GM18511 (cell line): ENCODE measurements at regions not wholly inside any gene's neighbourhood (a gene's known extent, or its start where the extent isn't known, plus 50 kb on each side); places are given as distances from the start of the nearest gene placed in this dataset.
A peak's percentile ranks its signal among the peaks of the same experiment; 100 is the strongest.

Experiments used
- ATAC-seq: cut with Tn5 transposase; IDR thresholded peaks from one replicate; pipeline ENCODE4 v1.9.1; 2021; ENCODE audit warnings: mild to moderate bottlenecking, moderate library complexity; ENCODE audit not compliant: unreplicated experiment

DNA sequence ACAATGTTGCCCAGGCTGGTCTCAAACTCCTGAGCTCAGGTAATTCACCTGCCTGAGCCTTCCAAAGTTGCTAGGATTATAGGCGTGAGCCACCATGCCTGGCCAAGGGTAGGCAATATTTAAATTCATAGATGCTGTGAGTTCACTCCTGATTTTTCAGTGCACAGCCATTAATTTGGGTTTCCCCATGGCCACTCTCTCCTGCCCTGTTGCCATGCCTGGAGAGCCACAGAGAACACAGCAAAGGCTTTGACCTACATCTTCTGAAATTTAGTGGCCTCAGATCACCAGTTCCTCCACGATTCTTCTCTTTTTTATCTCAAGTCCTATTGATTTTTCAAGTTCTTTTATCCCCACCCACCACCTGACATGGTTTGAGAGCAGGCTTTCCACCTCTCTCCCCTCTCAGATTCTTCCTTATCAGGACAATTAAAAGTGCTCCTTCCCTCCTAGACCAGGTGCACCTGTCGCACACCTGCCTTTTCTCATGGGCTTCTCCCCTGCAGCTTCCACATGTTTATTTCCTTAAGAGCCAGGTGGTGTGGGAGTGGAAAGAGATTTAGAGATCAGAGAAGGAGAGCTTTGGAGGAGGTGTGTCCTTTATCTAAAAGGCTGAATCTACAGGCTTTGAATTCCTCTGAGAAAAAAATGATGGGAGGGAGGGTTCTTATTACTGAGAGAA lies 123.8 kb downstream of the ADRA2A start:
- ATAC-seq: no peak

DNA sequence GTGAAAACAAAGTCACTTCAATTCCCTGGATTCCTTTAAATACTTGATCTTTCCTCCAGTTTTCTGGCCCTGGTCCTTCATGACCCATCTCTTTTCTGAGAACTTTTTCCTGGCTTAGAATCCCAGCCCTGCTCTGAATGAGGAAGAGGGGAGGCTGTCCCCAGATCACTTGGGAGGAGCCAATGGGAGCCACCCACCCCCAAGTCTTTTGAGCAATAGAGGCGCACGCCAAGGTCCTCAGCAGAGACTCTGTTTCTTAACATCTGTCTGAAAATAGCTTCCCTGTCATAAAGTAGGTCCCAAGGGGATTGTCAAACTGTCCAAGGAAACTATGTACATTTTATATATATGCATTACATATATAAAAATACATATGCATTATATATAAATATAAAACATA lies 126.8 kb downstream of the ADRA2A start:
- no peak for ATAC-seq

DNA sequence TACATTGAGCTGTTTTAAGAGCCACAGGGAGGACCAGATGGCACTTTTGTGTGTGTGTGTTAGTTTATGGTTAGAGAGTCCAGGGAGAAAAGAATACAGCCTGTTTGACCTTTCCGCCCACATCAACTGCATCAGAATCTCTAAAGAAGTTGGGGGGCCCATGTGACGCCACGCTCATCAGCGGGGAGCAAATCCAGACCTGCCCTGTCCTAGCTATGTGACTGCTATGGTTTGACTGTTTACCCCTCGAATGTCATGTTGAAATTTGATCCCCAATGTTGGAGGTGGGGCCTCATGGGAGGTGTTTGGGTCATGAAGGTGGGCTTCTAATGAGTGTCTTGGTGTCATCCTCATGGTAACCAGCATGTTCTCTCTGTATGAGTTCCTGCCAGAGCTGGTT lies 128.0 kb downstream of the ADRA2A start:
- ATAC-seq: no peak

DNA sequence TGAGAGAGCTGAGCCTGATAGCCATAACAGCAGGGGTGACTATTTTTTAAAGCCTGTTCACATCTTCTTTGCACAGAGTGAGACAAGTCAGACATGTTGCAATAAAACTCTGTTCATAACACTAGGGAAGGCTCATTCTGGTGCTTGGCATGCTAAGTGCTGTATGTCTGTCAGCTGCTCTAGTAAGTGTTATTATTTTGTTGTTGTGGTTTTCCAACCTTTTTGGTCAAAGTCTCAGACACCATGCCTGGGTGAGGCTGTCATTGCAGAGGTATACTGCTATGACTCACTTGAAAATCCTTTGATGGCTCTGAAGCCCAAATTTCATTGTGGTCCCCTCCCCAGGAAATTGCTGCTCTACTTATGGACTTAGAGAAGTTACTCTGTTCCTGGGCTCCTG lies 129.7 kb downstream of the ADRA2A start:
- ATAC-seq: no peak

DNA sequence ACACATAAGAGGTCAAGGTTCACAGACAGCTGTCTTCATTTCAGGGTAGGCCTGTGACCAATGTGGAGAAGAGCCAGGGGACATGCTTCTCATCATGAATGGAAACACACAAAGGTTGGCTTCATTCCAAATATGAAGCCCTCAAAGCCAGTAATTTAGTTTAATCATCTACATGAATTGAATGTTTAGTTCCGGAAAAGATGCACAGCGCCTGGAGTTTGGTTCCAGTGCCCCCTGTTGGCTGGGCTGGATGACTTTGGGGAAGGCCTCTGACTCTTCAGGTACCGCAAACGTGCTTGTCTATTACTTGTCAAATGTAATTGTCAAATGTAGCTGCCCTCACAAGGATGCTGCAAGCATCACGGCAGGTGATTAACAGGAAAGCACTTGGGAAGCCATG lies 130.7 kb downstream of the ADRA2A start:
- peak; percentile 49 for ATAC-seq

DNA sequence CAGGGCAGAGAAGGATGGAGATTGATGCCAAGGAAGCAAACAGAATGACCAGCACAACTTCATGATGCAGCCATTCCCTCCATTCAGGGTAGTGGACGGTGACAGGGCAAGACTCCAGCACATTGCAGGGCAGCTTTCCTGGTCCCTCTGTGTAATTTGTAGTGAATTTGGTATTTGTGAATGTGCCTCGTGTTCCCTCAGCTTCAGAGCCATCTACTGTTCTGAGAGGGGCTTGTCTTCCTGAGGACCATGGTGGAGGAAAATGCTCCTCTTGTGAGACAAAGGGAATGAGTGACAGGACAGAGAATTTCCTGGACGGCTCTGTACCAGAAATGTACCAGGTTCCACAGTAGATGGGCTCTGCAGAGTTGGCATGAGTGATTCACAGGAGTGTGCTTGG lies 132.1 kb downstream of the ADRA2A start:
- ATAC-seq: no peak

DNA sequence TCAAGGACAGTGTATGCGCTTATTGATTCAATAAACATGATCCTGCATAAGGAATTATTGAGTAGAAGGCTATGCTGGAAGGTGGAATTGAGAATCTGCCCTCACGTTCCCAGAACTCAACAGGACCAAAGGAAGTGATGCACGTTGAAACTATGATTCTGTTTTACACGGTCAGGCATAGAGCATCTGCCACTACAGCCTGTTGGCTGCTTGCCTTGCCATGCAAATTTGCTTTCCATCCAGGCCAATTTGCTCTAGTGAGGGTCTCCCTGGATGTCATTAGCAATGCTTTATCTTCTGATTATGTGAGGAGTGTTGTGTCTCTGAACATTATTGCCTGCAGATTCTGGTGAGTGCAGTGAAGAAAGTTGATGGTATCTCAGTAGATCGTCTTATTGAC lies 132.9 kb downstream of the ADRA2A start:
- ATAC-seq: no peak

DNA sequence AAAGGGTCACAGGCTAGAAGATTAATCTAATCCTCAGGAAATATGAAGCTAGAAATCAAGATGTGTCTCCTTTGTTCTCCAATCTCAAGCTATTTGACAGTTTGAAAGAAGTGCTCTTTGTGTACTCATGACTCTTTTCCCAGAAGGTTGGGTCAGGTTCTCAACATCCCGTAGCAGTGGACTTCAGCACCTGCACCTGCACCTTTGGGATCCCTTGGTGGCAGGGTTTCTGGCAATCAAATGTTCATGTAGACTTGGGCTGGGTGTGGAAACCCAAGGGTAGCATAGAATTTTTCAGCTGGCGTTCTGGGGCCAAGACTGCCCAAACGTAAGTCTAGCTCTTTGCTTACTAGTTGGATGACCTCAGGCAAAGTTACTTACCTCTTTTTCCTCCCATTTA lies 134.4 kb downstream of the ADRA2A start:
- ATAC-seq: no peak

DNA sequence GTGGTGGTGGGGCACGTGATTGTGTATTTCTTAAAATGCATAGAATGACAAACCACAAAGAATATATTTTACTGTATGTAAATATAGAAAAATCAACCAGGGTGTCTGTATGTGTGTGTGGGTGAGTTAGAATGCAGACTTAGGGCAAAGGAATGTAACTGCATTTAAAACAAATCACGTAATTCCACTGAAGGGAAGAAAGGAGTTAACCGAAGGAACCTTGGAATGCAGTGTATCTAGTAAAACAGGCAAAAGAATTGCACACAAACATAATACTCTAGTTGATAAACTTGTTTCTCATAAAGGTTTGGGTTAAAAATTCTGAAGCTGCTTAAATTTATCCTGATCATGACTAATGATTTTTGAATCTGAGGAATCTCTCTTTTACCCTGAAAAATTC lies 134.9 kb downstream of the ADRA2A start:
- no peak for ATAC-seq

DNA sequence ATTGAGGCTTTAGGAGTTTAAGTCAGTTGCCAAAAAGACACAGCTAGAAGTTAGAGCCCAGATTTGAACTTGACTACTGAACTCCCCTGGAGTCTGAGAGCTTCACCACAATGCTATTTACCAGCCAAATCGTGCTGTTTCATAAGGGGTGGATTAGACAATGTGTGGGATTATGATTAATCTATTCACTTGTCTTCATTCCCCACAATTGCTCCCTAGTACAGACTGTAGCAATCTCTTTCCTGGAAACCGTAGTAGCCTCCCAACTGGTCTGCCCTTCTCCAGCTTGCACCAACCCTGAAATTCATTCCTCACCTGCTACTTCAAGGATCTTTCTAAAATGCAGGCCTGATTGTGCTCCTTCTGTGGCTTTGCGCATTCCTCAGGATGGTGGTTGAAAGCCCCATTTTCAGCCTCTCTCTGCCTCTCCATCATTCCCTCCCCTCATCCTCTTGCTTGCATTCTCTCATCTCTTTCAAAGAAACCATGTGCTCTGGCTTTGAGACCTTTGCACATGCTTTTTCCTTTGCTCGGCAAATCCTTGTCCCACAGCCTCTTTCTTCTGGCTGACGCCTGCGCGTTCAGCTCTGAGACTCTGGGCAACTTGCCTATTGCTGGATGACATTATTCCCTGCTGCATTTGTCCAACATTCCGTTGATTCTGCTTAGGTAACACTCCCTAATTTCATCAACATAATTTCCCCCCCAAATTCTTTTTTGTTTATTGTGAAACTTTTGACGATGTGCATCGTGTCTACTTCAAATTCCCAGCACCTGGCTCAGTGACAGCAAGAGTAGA lies 145.1 kb downstream of the ADRA2A start:
- no peak for ATAC-seq

DNA sequence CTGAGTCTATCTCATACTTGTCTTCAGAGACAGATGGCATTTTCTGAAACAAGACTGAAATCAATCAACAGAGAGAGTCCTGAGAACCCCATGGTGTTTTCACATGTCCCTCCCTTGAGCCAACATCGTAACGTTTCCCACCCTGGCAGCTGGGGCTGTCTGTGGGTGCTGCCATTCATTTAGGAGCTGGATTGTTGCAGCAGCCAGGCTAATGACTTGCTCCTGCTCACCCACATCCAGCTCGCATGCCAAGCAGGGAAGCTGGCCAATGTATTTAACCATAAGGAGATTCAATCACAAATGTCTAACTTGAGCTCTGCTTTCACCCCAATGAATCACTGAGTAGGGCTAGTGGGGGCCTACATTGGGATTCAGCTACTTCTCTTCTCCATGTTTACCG lies 146.1 kb downstream of the ADRA2A start:
- no peak for ATAC-seq

DNA sequence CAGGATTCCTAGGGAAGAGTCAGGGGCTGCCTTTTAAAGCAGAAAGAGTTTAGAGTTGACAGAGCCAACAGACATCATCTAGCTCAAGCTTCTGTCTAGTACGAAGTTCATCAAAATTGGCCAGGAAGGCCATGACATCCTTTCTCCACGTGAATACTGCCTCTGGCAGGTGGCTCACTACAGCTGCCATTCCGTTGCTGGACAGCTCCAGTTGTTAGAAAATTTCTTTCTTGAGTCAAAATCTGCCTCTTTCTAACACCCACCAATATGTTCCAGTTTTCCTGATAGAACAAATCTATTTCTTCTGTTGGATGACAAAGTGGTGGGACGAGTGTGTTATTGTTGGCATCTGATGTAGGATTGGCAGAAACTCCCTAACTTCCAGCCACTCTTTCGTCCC lies 154.9 kb downstream of the ADRA2A start:
- no peak for ATAC-seq

DNA sequence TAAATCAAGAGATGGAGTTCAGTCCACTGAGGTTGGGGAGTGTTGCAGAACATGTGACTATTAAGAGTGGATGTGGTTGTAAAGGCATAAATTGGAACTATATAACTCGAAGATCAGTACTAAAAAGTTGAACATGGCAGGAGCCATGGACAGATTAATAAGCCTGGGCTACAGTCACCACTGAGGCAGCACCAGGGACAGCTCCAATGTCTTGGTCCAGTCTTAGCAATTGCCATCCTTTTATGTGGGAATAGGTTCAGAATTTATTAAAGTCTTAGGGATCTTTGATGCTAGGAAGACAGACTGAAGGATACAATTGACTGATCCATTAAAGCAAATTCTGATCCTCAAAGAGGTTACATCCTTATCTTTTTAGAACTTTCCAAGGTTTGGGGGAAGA lies 156.6 kb downstream of the ADRA2A start:
- no peak for ATAC-seq

DNA sequence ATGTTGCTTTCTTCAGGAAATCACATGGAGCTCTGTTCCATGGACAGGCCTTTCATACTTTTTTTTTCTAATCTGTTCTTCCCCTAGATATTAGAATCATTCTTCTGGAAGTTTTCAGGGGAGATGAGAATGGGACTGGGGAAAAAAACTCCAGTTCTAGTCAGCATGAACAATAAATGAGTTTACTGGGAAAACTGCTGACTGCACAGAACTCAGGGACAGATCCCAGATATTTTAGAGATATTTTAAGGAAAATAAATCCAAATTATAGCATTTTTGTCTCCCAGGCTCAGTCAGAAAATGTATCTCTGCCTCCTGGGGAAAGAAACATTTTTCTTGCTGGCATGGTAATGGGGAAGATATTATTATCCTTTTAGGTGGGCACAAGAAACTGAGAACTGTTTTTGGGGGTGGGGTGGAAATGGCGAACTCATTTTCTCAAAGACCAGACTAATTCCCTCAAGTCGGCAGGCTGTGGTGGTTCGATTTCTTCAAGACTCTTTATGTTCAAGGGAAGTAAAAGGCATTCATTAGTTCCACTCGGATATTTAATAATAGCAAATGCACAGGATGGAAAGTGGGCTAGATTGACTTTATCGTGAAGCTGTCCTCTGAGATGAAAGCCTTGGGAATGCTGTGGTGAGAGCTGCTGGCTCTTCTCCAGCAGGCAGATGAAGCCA lies 157.5 kb downstream of the ADRA2A start:
- no peak for ATAC-seq

DNA sequence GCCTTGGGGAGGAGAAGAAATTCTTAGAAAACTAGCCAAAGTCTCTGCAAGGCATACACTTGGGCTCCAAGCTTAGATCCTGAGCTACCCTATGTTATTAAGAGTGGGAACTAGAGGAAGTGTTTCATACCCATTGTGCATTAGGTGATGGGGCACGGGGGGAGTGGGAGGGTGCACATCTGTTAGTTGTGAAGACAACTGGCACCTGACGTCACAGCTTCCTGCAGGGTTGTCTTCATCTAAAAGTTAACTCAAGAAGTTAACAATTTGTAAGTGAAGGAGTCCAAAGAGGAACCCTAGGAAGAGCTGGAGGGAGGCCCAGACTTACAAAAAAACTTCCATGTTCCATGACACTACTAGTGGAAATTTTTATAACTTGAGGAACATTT lies 158.1 kb downstream of the ADRA2A start:
- ATAC-seq: no peak

DNA sequence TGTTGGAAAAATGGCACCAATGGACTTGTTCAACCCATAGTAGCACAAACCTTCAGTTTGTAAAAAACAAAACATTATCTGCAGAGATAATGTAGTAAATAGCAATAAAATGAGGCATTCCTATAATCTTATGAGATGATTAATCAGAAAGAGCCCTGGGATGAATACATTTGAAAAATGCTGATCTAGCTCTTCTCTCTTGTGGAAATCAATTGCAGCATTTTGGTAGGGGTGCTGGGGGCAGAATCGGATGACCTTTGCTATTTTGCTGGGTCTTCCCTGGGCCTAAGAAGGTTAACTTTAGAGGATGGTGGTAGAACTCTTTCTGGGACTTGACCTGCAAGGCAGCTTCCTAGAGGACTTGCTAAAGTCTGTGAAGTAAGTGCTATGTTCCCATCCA lies 163.5 kb downstream of the ADRA2A start:
- no peak for ATAC-seq

DNA sequence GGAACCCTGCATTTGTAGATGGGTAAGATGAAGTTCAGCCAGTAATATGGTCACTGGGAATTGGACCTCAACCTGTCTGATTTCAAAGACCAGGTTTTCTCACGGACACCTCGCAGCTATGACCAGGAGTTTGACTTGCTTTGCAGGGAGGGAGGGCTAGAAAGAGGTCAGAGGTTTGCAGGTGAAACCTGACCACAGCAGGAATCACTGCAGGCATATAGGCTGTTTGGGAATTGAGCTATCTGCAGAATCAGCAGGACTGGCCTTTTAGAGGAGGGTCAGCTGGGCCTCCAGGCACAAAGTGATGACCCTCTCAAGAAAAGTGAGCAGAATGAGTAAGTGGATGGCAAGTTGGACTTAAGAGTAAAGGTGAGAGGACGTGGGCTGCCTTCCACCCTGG lies 166.3 kb downstream of the ADRA2A start:
- ATAC-seq: no peak

DNA sequence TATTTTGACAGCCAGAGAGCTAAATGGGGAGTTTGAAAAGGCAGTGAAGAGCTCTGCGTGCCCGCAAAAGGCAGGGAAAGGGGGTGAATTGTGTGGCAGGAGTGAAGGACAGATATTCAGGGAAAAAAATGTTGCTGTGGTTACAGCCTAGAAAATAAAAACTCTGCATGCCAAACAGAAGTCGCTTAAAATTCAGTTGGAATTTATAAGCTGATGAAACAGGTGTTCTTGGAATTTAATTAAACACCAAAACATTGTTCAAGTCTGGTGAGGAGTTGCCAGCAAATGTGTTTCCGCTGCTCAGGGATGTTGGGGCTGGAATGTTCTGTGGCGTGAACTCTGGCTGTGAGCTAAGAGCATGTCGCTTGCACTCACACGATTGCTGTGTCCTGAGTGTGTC lies 169.3 kb downstream of the ADRA2A start:
- no peak for ATAC-seq

DNA sequence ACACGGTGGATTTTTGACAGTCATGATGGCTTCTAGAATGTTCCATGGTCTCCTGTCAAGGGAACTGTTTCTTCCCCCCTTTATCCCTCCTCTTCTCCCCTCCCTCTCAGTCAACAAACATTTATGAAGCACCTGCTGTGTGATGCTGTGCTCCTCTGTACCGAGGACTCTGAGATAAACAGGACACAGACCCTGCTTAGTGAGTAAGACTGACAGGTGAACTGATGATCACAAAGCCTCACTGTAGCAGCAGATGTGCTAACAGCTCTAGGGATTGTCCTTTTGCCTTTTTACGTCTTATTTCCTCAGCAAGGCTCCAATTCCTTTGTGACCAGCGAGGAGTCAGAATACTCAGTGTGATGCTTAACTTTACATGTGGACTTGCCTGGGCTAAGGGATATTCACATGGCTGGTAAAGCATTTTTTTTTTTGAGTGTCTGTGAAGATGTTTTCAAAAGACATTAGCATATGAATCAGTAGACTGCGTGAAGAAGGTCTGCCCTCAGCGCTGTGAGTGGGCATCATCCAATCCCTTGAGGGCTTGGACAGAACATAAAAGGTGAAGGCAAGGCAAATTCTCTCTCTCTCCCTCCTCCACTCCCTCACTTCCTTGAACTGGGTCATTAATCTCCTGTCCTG lies 170.1 kb downstream of the ADRA2A start:
- ATAC-seq: no peak

DNA sequence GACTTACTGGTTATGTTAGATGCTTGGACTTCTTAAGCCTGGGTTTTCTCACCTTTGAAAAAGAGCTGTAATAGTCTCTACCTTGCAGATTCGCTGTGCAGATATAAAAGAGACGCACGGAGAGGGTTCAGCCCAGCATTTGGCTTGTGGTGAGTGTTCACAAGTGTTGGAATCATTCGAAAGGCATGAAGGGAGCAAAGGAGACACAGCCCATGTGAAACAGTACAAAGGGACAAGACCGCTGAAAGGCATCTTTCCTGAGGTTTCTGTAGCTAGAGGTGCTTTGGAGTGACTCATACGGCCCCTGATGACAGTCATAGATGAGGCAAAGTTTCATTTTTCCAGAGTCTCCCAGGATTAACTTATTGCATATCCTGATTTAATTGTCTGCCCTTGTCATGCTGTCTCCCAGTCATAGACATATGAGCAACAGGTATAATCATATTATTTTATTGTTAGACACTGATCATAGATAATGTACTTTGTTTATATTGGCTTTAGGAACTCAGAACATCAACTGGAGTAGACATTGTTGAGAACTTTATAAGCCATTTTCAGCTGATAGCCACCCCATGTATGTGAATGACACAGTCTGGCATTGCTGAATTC lies 171.1 kb downstream of the ADRA2A start:
- ATAC-seq: no peak

DNA sequence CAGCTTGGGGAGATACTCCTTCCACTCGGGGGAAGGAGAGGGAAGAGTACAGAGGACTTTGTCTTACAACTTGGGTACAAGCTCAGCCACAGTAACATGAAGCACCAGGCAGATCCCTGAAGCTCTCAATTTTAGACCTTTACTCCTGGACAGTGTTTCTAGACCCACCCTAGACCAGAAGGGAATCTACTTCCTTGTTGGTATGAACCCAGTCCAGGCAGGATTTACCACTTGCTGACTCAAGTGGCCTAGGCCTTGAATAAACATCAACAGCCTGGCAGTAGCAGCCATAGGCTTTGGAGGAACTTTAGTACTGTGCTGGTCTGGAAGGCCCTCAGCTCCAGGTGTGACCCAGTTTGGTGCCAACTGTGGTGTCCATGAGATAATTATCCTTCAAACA lies 173.1 kb downstream of the ADRA2A start:
- no peak for ATAC-seq
